ENCODE measurements at regions not wholly inside any gene's neighbourhood (a gene's known extent, or its start where the extent isn't known, plus 50 kb on each side); places are given as distances from the start of the nearest gene placed in this dataset.

GRCh38 chr14:76924371-76925096, 98.3 kb downstream of the LRRC74A start:
- H3K27me3 ChIP-seq: no peaks in the 10 kb centered on the region
- no peak for TF ChIP-seq CTCF (IDR thresholded peaks at IDR 0.05)
- no peak overlapping the region for H3K27ac ChIP-seq
- ATAC-seq: peak in 2 of 4 donors; percentile 2 to 20
- H3K36me3 ChIP-seq: no peaks in the 10 kb centered on the region
- FAIRE-seq: no peak
- peaks cover 3 to 10% (median 10%) of the 10 kb centered on the region in 3 donors for H3K4me1 ChIP-seq
- no peak overlapping the region for H3K4me3 ChIP-seq
- intact Hi-C loops (cut with DNase I): no loop called here
- no peak for DNase-seq
- 54 to 55% methylated on average over 15 of the region's 15 CpGs for WGBS, 2 donors
- H3K9me3 ChIP-seq: no peaks in the 10 kb centered on the region

- H3K27me3 ChIP-seq: no peaks in the 10 kb centered on the region
- TF ChIP-seq CTCF (IDR thresholded peaks at IDR 0.05): no peak
- no peak overlapping the region for H3K27ac ChIP-seq
- H3K4me3 ChIP-seq: no peak overlapping the region
- ATAC-seq: no peak
- intact Hi-C loops (cut with DNase I): no loop called here
- H3K36me3 ChIP-seq: no peaks in the 10 kb centered on the region
- H3K9me3 ChIP-seq: no peaks in the 10 kb centered on the region
- peaks cover 11 to 19% (median 17%) of the 10 kb centered on the region in 3 donors for H3K4me1 ChIP-seq
- WGBS, 2 donors: 79 to 80% methylated on average over 22 of the region's 22 CpGs
- FAIRE-seq: no peak
- DNase-seq: no peak
Observed at GRCh38 chr14:76923431-76924370, 97.5 kb downstream of the LRRC74A start.

DNA sequence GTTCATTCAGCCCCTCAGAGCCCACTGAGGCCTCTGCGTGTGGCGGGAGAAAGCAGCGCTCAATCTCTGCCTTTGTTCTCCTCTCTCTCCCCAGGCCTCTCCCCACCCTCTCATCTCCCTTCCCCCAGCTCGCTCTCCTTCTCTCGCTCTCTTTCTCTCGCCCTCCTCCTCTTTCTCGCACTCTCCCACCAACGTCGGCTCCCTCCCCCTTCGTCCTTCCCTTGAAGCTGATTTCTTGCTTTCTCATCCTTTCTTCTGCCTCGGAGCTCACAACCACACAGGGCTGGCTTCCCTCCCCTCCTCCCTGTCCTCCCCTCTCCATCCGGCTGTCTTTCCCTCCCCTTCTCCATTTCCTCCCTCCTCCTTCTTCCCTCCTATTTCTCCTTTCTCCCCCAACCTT, 96.4 kb downstream of the LRRC74A start:
- H3K4me1 ChIP-seq: peaks cover 23 to 30% (median 28%) of the 10 kb centered on the region in 3 donors
- no peak for TF ChIP-seq CTCF (IDR thresholded peaks at IDR 0.05)
- 80 to 82% methylated on average over 11 of the region's 12 CpGs for WGBS, 2 donors
- no peaks in the 10 kb centered on the region for H3K27me3 ChIP-seq
- no peak for ATAC-seq
- no peak for DNase-seq
- intact Hi-C loops (cut with DNase I): no loop called here
- H3K36me3 ChIP-seq: no peaks in the 10 kb centered on the region
- no peak overlapping the region for H3K27ac ChIP-seq
- no peak overlapping the region for H3K4me3 ChIP-seq
- H3K9me3 ChIP-seq: no peaks in the 10 kb centered on the region
- no peak for FAIRE-seq

GRCh38 chr14:76922092-76922491, 95.9 kb downstream of the LRRC74A start:
- 88 to 95% methylated on average over 5 of the region's 5 CpGs for WGBS, 2 donors
- H3K36me3 ChIP-seq: no peaks in the 10 kb centered on the region
- H3K9me3 ChIP-seq: no peaks in the 10 kb centered on the region
- FAIRE-seq: no peak
- no peak overlapping the region for H3K4me3 ChIP-seq
- no peak for DNase-seq
- H3K27me3 ChIP-seq: no peaks in the 10 kb centered on the region
- intact Hi-C loops (cut with DNase I): no loop called here
- ATAC-seq: no peak
- no peak for TF ChIP-seq CTCF (IDR thresholded peaks at IDR 0.05)
- H3K27ac ChIP-seq: no peak overlapping the region
- peaks cover 28 to 35% (median 31%) of the 10 kb centered on the region in 3 donors for H3K4me1 ChIP-seq
